ENCODE measurements at regions not wholly inside any gene's neighbourhood (a gene's known extent, or its start where the extent isn't known, plus 50 kb on each side); places are given as distances from the start of the nearest gene placed in this dataset.

GRCh38 chr20:48275286-48276020 is 490.2 kb upstream of the SULF2 start:
- no peak for TF ChIP-seq CTCF (IDR thresholded peaks at IDR 0.05; ENCODE audit: low read depth, low read length)
- no peak for TF ChIP-seq EZH2phosphoT487 (IDR thresholded peaks at IDR 0.05; ENCODE audit: low read depth)
- Histone ChIP-seq H3K27me3 (ENCODE audit: low read depth, low read length) (peaks cover 19% of the 10 kb centered on the region; the same call in 1 of the 2 replicates), H3K9ac (ENCODE audit: low read length) (no peak overlapping the region), H3K4me2 (ENCODE audit: low read length) (no peak overlapping the region), H3K4me3 (ENCODE audit: low read length) (no peak overlapping the region), H4K20me1 (ENCODE audit: insufficient read depth, low read length) (no peaks in the 10 kb centered on the region), H3K79me2 (ENCODE audit: low read length) (no peaks in the 10 kb centered on the region), H3K27ac (ENCODE audit: low read length) (no peak overlapping the region), H2AFZ (ENCODE audit: low read depth, low read length) (no peak overlapping the region), H3K9me3 (ENCODE audit: insufficient read depth, low read length) (no peaks in the 10 kb centered on the region), H3K4me1 (ENCODE audit: low read length) (no peaks in the 10 kb centered on the region), H3K36me3 (replicated peaks; ENCODE audit: low read depth, low read length) (no peaks in the 10 kb centered on the region)

- TF ChIP-seq EZH2phosphoT487 (IDR thresholded peaks at IDR 0.05; ENCODE audit: low read depth) (no peak), CTCF (IDR thresholded peaks at IDR 0.05; ENCODE audit: low read depth, low read length) (no peak)
- no peaks in the 10 kb centered on the region for H4K20me1 ChIP-seq (ENCODE audit: insufficient read depth, low read length)
- no peak overlapping the region for H3K27ac ChIP-seq (ENCODE audit: low read length)
- no peak overlapping the region for H3K9ac ChIP-seq (ENCODE audit: low read length)
- H3K9me3 ChIP-seq (ENCODE audit: insufficient read depth, low read length) = no peaks in the 10 kb centered on the region
- H3K36me3 ChIP-seq (replicated peaks; ENCODE audit: low read depth, low read length) = no peaks in the 10 kb centered on the region
- H2AFZ ChIP-seq (ENCODE audit: low read depth, low read length) = no peak overlapping the region
- peaks cover 25% of the 10 kb centered on the region; the same call in 1 of the 2 replicates for H3K27me3 ChIP-seq (ENCODE audit: low read depth, low read length)
- H3K79me2 ChIP-seq (ENCODE audit: low read length) = no peaks in the 10 kb centered on the region
- no peak overlapping the region for H3K4me3 ChIP-seq (ENCODE audit: low read length)
- no peak overlapping the region for H3K4me2 ChIP-seq (ENCODE audit: low read length)
- H3K4me1 ChIP-seq (ENCODE audit: low read length) = no peaks in the 10 kb centered on the region
Observed at GRCh38 chr20:48273843-48274242, 488.6 kb upstream of the SULF2 start.

GRCh38 chr20:48270885-48271284 is 485.6 kb upstream of the SULF2 start:
- Histone ChIP-seq H3K9ac (ENCODE audit: low read length) (no peak overlapping the region), H3K79me2 (ENCODE audit: low read length) (no peaks in the 10 kb centered on the region), H3K36me3 (replicated peaks; ENCODE audit: low read depth, low read length) (no peaks in the 10 kb centered on the region), H3K4me3 (ENCODE audit: low read length) (no peak overlapping the region), H3K27me3 (ENCODE audit: low read depth, low read length) (peaks cover 19% of the 10 kb centered on the region; the same call in 1 of the 2 replicates), H3K4me2 (ENCODE audit: low read length) (no peak overlapping the region), H3K27ac (ENCODE audit: low read length) (no peak overlapping the region), H3K9me3 (ENCODE audit: insufficient read depth, low read length) (no peaks in the 10 kb centered on the region), H3K4me1 (ENCODE audit: low read length) (no peaks in the 10 kb centered on the region), H4K20me1 (ENCODE audit: insufficient read depth, low read length) (no peaks in the 10 kb centered on the region), H2AFZ (ENCODE audit: low read depth, low read length) (no peak overlapping the region)
- TF ChIP-seq CTCF (IDR thresholded peaks at IDR 0.05; ENCODE audit: low read depth, low read length) = no peak
- TF ChIP-seq EZH2phosphoT487 (IDR thresholded peaks at IDR 0.05; ENCODE audit: low read depth) = no peak

- H2AFZ ChIP-seq (ENCODE audit: low read depth, low read length) = no peak overlapping the region
- TF ChIP-seq CTCF (IDR thresholded peaks at IDR 0.05; ENCODE audit: low read depth, low read length) = no peak
Observed at GRCh38 chr20:48267860-48268633, 482.8 kb upstream of the SULF2 start.

More at GRCh38 chr20:48267860-48268633, 482.8 kb upstream of the SULF2 start:
- Histone ChIP-seq H3K9ac (ENCODE audit: low read length) (no peak overlapping the region), H3K79me2 (ENCODE audit: low read length) (no peaks in the 10 kb centered on the region), H3K9me3 (ENCODE audit: insufficient read depth, low read length) (no peaks in the 10 kb centered on the region), H3K4me3 (ENCODE audit: low read length) (no peak overlapping the region), H3K36me3 (replicated peaks; ENCODE audit: low read depth, low read length) (no peaks in the 10 kb centered on the region), H3K27me3 (ENCODE audit: low read depth, low read length) (peaks cover 30% of the 10 kb centered on the region; the same call in 1 of the 2 replicates), H3K4me2 (ENCODE audit: low read length) (no peak overlapping the region), H4K20me1 (ENCODE audit: insufficient read depth, low read length) (no peaks in the 10 kb centered on the region), H3K4me1 (ENCODE audit: low read length) (no peaks in the 10 kb centered on the region), H3K27ac (ENCODE audit: low read length) (no peak overlapping the region)
